K562 (cell line): ENCODE measurements at regions not wholly inside any gene's neighbourhood (a gene's known extent, or its start where the extent isn't known, plus 50 kb on each side); places are given as distances from the start of the nearest gene placed in this dataset.

Experiments
- ATAC-seq: fragments of 200-7000 bp; cut with Tn5 transposase; 3 replicates; pipeline ENCODE4 v1.9.1; 2020; ENCODE audit warnings: moderate library complexity
- BruUV-seq: library from RNA; stranded (reverse); fragments of 400-500 nt; replicated peaks from 2 replicates; lab custom pipeline; 2021; lab: Mats Ljungman, UMichigan
- CTCF ChIA-PET: fragments of 300-600 bp; formaldehyde crosslinking; extraction: SDS; loops from one replicate; lab custom pipeline; 2021; ENCODE audit warnings: low intra/inter-chr PET ratio; lab: Yijun Ruan, JAX
- POLR2A ChIA-PET: fragments of 300-600, 350-650 bp; sonication (Branson Sonifier 250); formaldehyde crosslinking; extraction: SDS; loops from one replicate; lab custom pipeline; 2021; ENCODE audit warnings: antibody characterized with exemption, inconsistent platforms; lab: Yijun Ruan, JAX
- DNase-seq, 4 experiments: peaks; one replicate each; pipeline versions ENCODE4 v3.0.0 to v3.0.0-alpha.2; 2011 to 2018; ENCODE audit warnings: low spot score in 3 of 4, mixed read lengths in 3 of 4; ENCODE audit errors: extremely low read depth in 1 of 4
- FAIRE-seq: peaks from 2 replicates; lab custom pipeline; 2011; peaks lifted over from hg19 to GRCh38; lab: Jason Lieb, UNC
- H2AFZ ChIP-seq: 2 replicates; pipeline ENCODE4 v1.6.0; 2011; ENCODE audit warnings: low read depth, low read length, control low read depth, inconsistent platforms
- H3K27ac ChIP-seq: fragments of 200-600 bp; 3 replicates; pipeline ENCODE4 v1.8.0; 2011; ENCODE audit warnings: low read depth, mild to moderate bottlenecking, control low read depth, inconsistent platforms, low read length, moderate library complexity, mixed read lengths; ENCODE audit errors: extremely low read depth
- H3K27me3 ChIP-seq, 2 experiments: fragments of 300-600 bp in 1 of 2; 2 replicates in 1 of 2; 3 replicates in 1 of 2; pipeline versions ENCODE4 v1.6.0 to v1.8.0; 2011; ENCODE audit warnings: inconsistent platforms in 2 of 2, low read length in 2 of 2, mild to moderate bottlenecking in 1 of 2, mixed read lengths in 1 of 2, moderate library complexity in 1 of 2; ENCODE audit not compliant: control insufficient read depth in 2 of 2, insufficient read depth in 2 of 2
- H3K36me3 ChIP-seq: fragments of 300-600 bp; 3 replicates; pipeline ENCODE4 v1.8.0; 2011; ENCODE audit warnings: mild to moderate bottlenecking, low read length, inconsistent platforms; ENCODE audit not compliant: control insufficient read depth, insufficient read depth
- H3K4me1 ChIP-seq, 2 experiments: fragments of 200-600 bp in 1 of 2; replicated peaks in 1 of 2; 2 replicates in 1 of 2; 3 replicates in 1 of 2; pipeline versions ENCODE4 v1.5.1 to v1.8.0; 2011; ENCODE audit warnings: inconsistent platforms in 2 of 2, low read length in 2 of 2, mild to moderate bottlenecking in 1 of 2, mixed read lengths in 1 of 2, moderate library complexity in 1 of 2; ENCODE audit not compliant: control insufficient read depth in 2 of 2, insufficient read depth in 2 of 2
- H3K4me2 ChIP-seq: 2 replicates; pipeline ENCODE4 v1.6.1; 2011; ENCODE audit warnings: low read length, control low read depth, inconsistent platforms, mixed read lengths; ENCODE audit not compliant: insufficient read depth
- H3K4me3 ChIP-seq: fragments of 200-600 bp; sonication (generic), shearing (Covaris generic); 2 replicates; pipeline ENCODE4 v1.5.1; 2016; ENCODE audit warnings: control low read depth, inconsistent platforms
- H3K79me2 ChIP-seq: fragments of 200-600 bp; 3 replicates; pipeline ENCODE4 v1.8.0; 2011; ENCODE audit warnings: low read length, inconsistent platforms; ENCODE audit not compliant: control insufficient read depth, insufficient read depth
- H3K9ac ChIP-seq, 2 experiments: 2 replicates each; pipeline versions ENCODE4 v1.6.0 to v1.6.1; 2011; ENCODE audit warnings: low read depth in 2 of 2, low read length in 2 of 2, control low read depth in 1 of 2, inconsistent platforms in 1 of 2, mild to moderate bottlenecking in 1 of 2, mixed read lengths in 1 of 2; ENCODE audit not compliant: insufficient read depth in 1 of 2
- H3K9me1 ChIP-seq: one replicate; pipeline ENCODE4 v1.6.0; 2011; ENCODE audit warnings: inconsistent platforms, mild to moderate bottlenecking, low read length, moderate library complexity; ENCODE audit not compliant: control insufficient read depth, insufficient read depth
- H3K9me3 ChIP-seq: replicated peaks from 2 replicates; pipeline ENCODE4 v1.5.1; 2011; ENCODE audit warnings: low read depth, low read length, inconsistent platforms; ENCODE audit not compliant: control insufficient read depth, insufficient read depth
- H4K20me1 ChIP-seq: replicated peaks from 2 replicates; pipeline ENCODE4 v1.6.1; 2011; ENCODE audit warnings: low read length, inconsistent platforms, mixed read lengths; ENCODE audit not compliant: control insufficient read depth, insufficient read depth
- ARHGAP35 ChIP-seq: fragments of 450-650 bp; IDR thresholded peaks from 2 replicates; pipeline ENCODE4 v1.6.1; 2018; ENCODE audit not compliant: partially characterized antibody
- E2F6 ChIP-seq, 2 experiments: IDR thresholded peaks; 2 replicates each; pipeline ENCODE4 v1.6.1; 2011; ENCODE audit warnings: borderline replicate concordance in 1 of 2, control low read depth in 1 of 2, low read depth in 1 of 2, low read length in 1 of 2, mild to moderate bottlenecking in 1 of 2, mixed read lengths in 1 of 2, moderate library complexity in 1 of 2; ENCODE audit not compliant: insufficient read depth in 1 of 2, insufficient read length in 1 of 2, poor library complexity in 1 of 2, severe bottlenecking in 1 of 2; ENCODE audit errors: extremely low read depth in 1 of 2
- ESRRA ChIP-seq: fragments of 450-650 bp; IDR thresholded peaks from 2 replicates; pipeline ENCODE4 v1.6.1; 2014; ENCODE audit warnings: low read depth, mild to moderate bottlenecking, moderate library complexity, borderline replicate concordance
- ETS2 ChIP-seq: IDR thresholded peaks from 2 replicates; pipeline ENCODE4 v1.6.1; 2016; ENCODE audit warnings: borderline replicate concordance, missing genetic modification characterization, mild to moderate bottlenecking, moderate library complexity, missing compliant biosample characterization; ENCODE audit not compliant: poor library complexity, severe bottlenecking
- KHSRP ChIP-seq: fragments of 450-650 bp; IDR thresholded peaks from 2 replicates; pipeline ENCODE4 v1.6.1; 2017
- PHF21A ChIP-seq: fragments of 450-650 bp; IDR thresholded peaks from 2 replicates; pipeline ENCODE4 v1.6.1; 2017; ENCODE audit warnings: low read depth, borderline replicate concordance
- RAD51 ChIP-seq: fragments of 450-650 bp; IDR thresholded peaks from 2 replicates; pipeline ENCODE4 v1.7.1; 2016; ENCODE audit warnings: low read depth, mild to moderate bottlenecking, borderline replicate concordance
- RFX5 ChIP-seq: IDR thresholded peaks from 2 replicates; pipeline ENCODE4 v1.6.1; 2011; ENCODE audit warnings: low read depth, mild to moderate bottlenecking, improper control_type of control experiment, low read length
- SPI1 ChIP-seq: IDR thresholded peaks from 2 replicates; pipeline ENCODE4 v1.6.1; 2011; ENCODE audit warnings: low read depth, low read length, control low read depth, borderline replicate concordance
- SREBF2 ChIP-seq: sonication (generic); formaldehyde crosslinking; IDR thresholded peaks from 2 replicates; pipeline ENCODE4 v1.4.0; 2020; ENCODE audit warnings: mild to moderate bottlenecking, missing genetic modification reagents
- THRAP3 ChIP-seq: fragments of 450-650 bp; IDR thresholded peaks from 2 replicates; pipeline ENCODE4 v1.6.1; 2016; ENCODE audit warnings: mild to moderate bottlenecking, inconsistent platforms, borderline replicate concordance
- THRB ChIP-seq: fragments of 450-650 bp; formaldehyde crosslinking; conservative IDR thresholded peaks from 2 replicates; pipeline ENCODE4 v1.4.0; 2022; ENCODE audit warnings: mild to moderate bottlenecking, missing genetic modification characterization
- TRIM24 ChIP-seq, 2 experiments: fragments of 450-650 bp; IDR thresholded peaks; 2 replicates each; pipeline ENCODE4 v1.6.1; 2016
- ZC3H8 ChIP-seq: fragments of 450-650 bp; IDR thresholded peaks from 2 replicates; pipeline ENCODE4 v1.6.1; 2017
- ZNF124 ChIP-seq: sonication (generic); formaldehyde crosslinking; IDR thresholded peaks from 2 replicates; pipeline ENCODE4 v1.8.1; 2022; ENCODE audit warnings: missing genetic modification reagents
- WGBS: fragments of 100-300 bp; shearing (Covaris generic); methylation state at CpG from one replicate; pipeline ENCODE4 v1.1.6; 2016; ENCODE audit warnings: low coverage, mixed read lengths; ENCODE audit not compliant: insufficient coverage; ENCODE audit errors: missing lambda C conversion rate; 5-methylcytosine and 5-hydroxymethylcytosine counted together
- in situ Hi-C: fragments of 300-500 bp; cut with MboI; formaldehyde crosslinking; loops from 4 replicates; pipeline ENCODE4 v1.15.0; 2018; ENCODE audit warnings: inconsistent platforms, mixed read lengths
- intact Hi-C: fragments of 100-400 bp; cut with micrococcal nuclease; formaldehyde crosslinking; loops from 2 replicates; pipeline ENCODE4 v1.14.2; 2022

- DNase-seq (no peak), ATAC-seq (no peak), FAIRE-seq (no peak)
- CTCF ChIA-PET = no interaction called here
- Histone ChIP-seq H3K4me3 (no peak overlapping the region), H2AFZ (no peak overlapping the region), H3K9ac (no peak overlapping the region), H3K4me1 (no peaks in the 10 kb centered on the region), H3K79me2 (no peaks in the 10 kb centered on the region), H4K20me1 (no peaks in the 10 kb centered on the region), H3K27me3 (no peaks in the 10 kb centered on the region), H3K4me2 (no peak overlapping the region), H3K27ac (no peak overlapping the region), H3K9me1 (no peaks in the 10 kb centered on the region), H3K36me3 (no peaks in the 10 kb centered on the region), H3K9me3 (no peaks in the 10 kb centered on the region)
- no TSS peak for BruUV-seq
- TF ChIP-seq ARHGAP35 (no peak), KHSRP (no peak), PHF21A (no peak)
- WGBS = 0% methylated on average over 1 of the region's 1 CpG
- intact Hi-C loops (no loop called here), in situ Hi-C loops (no loop called here)
- POLR2A ChIA-PET = no interaction called here
Measured at GRCh38 chr10:106278383-106278782, 886.1 kb downstream of the SORCS1 start.

GRCh38 chr10:106271237-106271636 is 893.3 kb downstream of the SORCS1 start:
- no peak for FAIRE-seq

More at GRCh38 chr10:106271237-106271636, 893.3 kb downstream of the SORCS1 start:
- POLR2A ChIA-PET = no interaction called here
- no peaks in the 10 kb centered on the region for H4K20me1 ChIP-seq
- no peak overlapping the region for H3K4me3 ChIP-seq
- H3K27me3 ChIP-seq = no peaks in the 10 kb centered on the region
- H3K4me2 ChIP-seq = no peak overlapping the region
- in situ Hi-C loops = no loop called here
- H3K9me3 ChIP-seq = no peaks in the 10 kb centered on the region
- CTCF ChIA-PET = no interaction called here
- H3K4me1 ChIP-seq = no peaks in the 10 kb centered on the region
- no peak for ATAC-seq
- TF ChIP-seq TRIM24 (IDR thresholded peaks at IDR 0.05) (no peak), ZC3H8 (no peak), SREBF2 (CRISPR knock-in tag) (no peak), ESRRA (no peak), THRB (CRISPR knock-in tag) (no peak), RFX5 (no peak), ZNF124 (CRISPR knock-in tag) (no peak), ETS2 (tag) (no peak), RAD51 (no peak), THRAP3 (no peak), E2F6 (IDR thresholded peaks at IDR 0.05; ENCODE audit: borderline replicate concordance in 1 of 2, extremely low read depth in 1 of 2, insufficient read depth in 1 of 2, insufficient read length in 1 of 2, low read depth in 1 of 2, low read length in 1 of 2, poor library complexity in 1 of 2, severe bottlenecking in 1 of 2) (no peak), SPI1 (no peak)
- TF ChIP-seq, all 486 proteins: peak for 0
- H2AFZ ChIP-seq = no peak overlapping the region
- H3K79me2 ChIP-seq = no peaks in the 10 kb centered on the region
- no peaks in the 10 kb centered on the region for H3K36me3 ChIP-seq
- no peak for DNase-seq
- no peak overlapping the region for H3K27ac ChIP-seq
- no TSS peak for BruUV-seq
- no peaks in the 10 kb centered on the region for H3K9me1 ChIP-seq
- no peak overlapping the region for H3K9ac ChIP-seq
- intact Hi-C loops = no loop called here
- no CpG with 5 or more reads among the region's 3 CpGs for WGBS
